HCT116 (cell line): ENCODE measurements at regions not wholly inside any gene's neighbourhood (a gene's known extent, or its start where the extent isn't known, plus 50 kb on each side); places are given as distances from the start of the nearest gene placed in this dataset.

Experiments
- ATF3 ChIP-seq: IDR thresholded peaks from 2 replicates; pipeline ENCODE4 v1.6.1; 2012
- CBX3 ChIP-seq: IDR thresholded peaks from 2 replicates; pipeline ENCODE4 v1.6.1; 2012; ENCODE audit warnings: low read depth
- CTCF ChIP-seq, 3 experiments: fragments of 200-600 bp in 1 of 3; sonication (generic) in 1 of 3; IDR thresholded peaks in 2 of 3; conservative IDR thresholded peaks in 1 of 3; 2 replicates each; pipeline ENCODE4 v1.5.1; 2012 to 2017; ENCODE audit warnings: low read depth in 2 of 3, low read length in 2 of 3, antibody characterized with exemption in 1 of 3, borderline replicate concordance in 1 of 3, control low read depth in 1 of 3, mild to moderate bottlenecking in 1 of 3, mixed read lengths in 1 of 3, mixed run types in 1 of 3, moderate library complexity in 1 of 3; ENCODE audit not compliant: insufficient read depth in 1 of 3
- EZH2 ChIP-seq: fragments of 200-600 bp; sonication (generic); IDR thresholded peaks from 2 replicates; pipeline ENCODE4 v1.6.1; 2017; ENCODE audit warnings: antibody characterized with exemption, mixed run types
- JUND ChIP-seq: IDR thresholded peaks from 2 replicates; pipeline ENCODE4 v1.6.1; 2012
- POLR2A ChIP-seq: IDR thresholded peaks from 2 replicates; pipeline ENCODE4 v1.7.0; 2011; ENCODE audit warnings: borderline replicate concordance; ENCODE audit not compliant: insufficient read depth, insufficient read length; ENCODE audit errors: extremely low read depth
- RAD21 ChIP-seq: IDR thresholded peaks from 2 replicates; pipeline ENCODE4 v1.6.1; 2012; ENCODE audit warnings: low read depth, mild to moderate bottlenecking
- REST ChIP-seq: IDR thresholded peaks from 2 replicates; pipeline ENCODE4 v1.6.1; 2012; ENCODE audit warnings: low read depth
- SRF ChIP-seq: IDR thresholded peaks from 2 replicates; pipeline ENCODE4 v1.6.1; 2012; ENCODE audit warnings: low read depth
- YY1 ChIP-seq: IDR thresholded peaks from 2 replicates; pipeline ENCODE4 v1.6.1; 2011; ENCODE audit warnings: low read length, low read depth, moderate library complexity, mild to moderate bottlenecking; ENCODE audit not compliant: insufficient replicate concordance; ENCODE audit errors: extremely low read depth
- ZBTB33 ChIP-seq: IDR thresholded peaks from 2 replicates; pipeline ENCODE4 v1.6.1; 2011; ENCODE audit warnings: mild to moderate bottlenecking, low read length, moderate library complexity; ENCODE audit not compliant: insufficient replicate concordance; ENCODE audit errors: extremely low read depth

- no peak for TF ChIP-seq CTCF (IDR thresholded peaks at IDR 0.05 in 2 of 3, conservative IDR thresholded peaks at IDR 0.05 in 1 of 3; ENCODE audit: borderline replicate concordance in 1 of 3, insufficient read depth in 1 of 3, low read depth in 2 of 3, low read length in 2 of 3)
- TF ChIP-seq RAD21 = no peak
- no peak for TF ChIP-seq EZH2
- no peak for TF ChIP-seq POLR2A
- TF ChIP-seq YY1 = no peak
- TF ChIP-seq ZBTB33 = no peak
- no peak for TF ChIP-seq CBX3
- TF ChIP-seq JUND = no peak
- no peak for TF ChIP-seq SRF
- TF ChIP-seq REST = no peak
- no peak for TF ChIP-seq ATF3
Observed at GRCh38 chr3:193046371-193046770, 128.7 kb upstream of the MB21D2 start.
